WERI-Rb-1 (cell line): ENCODE measurements at regions not wholly inside any gene's neighbourhood (a gene's known extent, or its start where the extent isn't known, plus 50 kb on each side); places are given as distances from the start of the nearest gene placed in this dataset.

Source experiments
- DNase-seq: peaks from one replicate; pipeline ENCODE4 v3.0.0-alpha.2; 2020
- H3K27ac ChIP-seq: fragments of 250-450 bp; sonication (Bioruptor Pico); 2 replicates; pipeline ENCODE4 v1.5.1; 2020; ENCODE audit warnings: mild to moderate bottlenecking, moderate library complexity
- H3K27me3 ChIP-seq: fragments of 250-450 bp; sonication (Bioruptor Pico); 2 replicates; pipeline ENCODE4 v1.5.1; 2021; ENCODE audit warnings: mild to moderate bottlenecking, low read depth, moderate library complexity; ENCODE audit not compliant: insufficient read depth, severe bottlenecking
- H3K36me3 ChIP-seq: fragments of 250-450 bp; sonication (Bioruptor Pico); 2 replicates; pipeline ENCODE4 v1.5.1; 2020; ENCODE audit warnings: mild to moderate bottlenecking, moderate library complexity
- H3K4me3 ChIP-seq: 2 replicates; pipeline ENCODE4 v1.5.1; 2011; ENCODE audit warnings: low read depth, mild to moderate bottlenecking, control low read depth, low read length
- H3K9me3 ChIP-seq: fragments of 250-450 bp; sonication (Bioruptor Pico); 2 replicates; pipeline ENCODE4 v1.5.1; 2021; ENCODE audit warnings: mild to moderate bottlenecking, moderate library complexity; ENCODE audit not compliant: severe bottlenecking
- TF ChIP-seq, protein P1 (sequence below): IDR thresholded peaks from 2 replicates; pipeline ENCODE4 v1.5.1; 2011; ENCODE audit warnings: low read depth, mild to moderate bottlenecking, control low read depth, inconsistent platforms, low read length

DNA sequence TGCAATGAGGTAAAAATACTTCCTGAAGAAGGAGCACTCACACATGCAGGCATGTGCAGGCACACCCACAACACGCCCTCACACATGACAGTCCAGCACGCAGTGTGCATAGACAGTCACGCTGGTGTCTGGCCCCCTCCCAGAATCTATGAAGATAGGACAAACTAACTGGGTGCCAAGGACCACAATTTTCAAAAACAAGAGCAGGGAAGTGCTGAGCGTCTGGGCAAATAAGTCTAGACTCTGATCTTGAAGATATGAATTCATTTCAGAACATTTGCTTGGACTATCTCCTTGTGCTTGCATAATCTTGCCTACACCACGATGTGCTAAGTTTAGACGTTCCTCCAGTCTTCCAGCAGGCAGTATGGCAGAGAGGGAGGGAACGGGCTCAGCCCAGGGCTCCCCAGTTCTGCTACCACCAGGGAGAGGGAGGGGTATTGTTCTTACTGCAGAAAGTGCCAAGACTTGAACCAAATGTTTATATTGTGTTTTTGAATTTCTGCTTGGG, 276.5 kb upstream of the KLF6 start:
- DNase-seq: no peak
- H3K9me3 ChIP-seq: no peaks in the 10 kb centered on the region
- no peaks in the 10 kb centered on the region for H3K27me3 ChIP-seq
- H3K4me3 ChIP-seq: no peak overlapping the region
- TF ChIP-seq, protein P1, sequence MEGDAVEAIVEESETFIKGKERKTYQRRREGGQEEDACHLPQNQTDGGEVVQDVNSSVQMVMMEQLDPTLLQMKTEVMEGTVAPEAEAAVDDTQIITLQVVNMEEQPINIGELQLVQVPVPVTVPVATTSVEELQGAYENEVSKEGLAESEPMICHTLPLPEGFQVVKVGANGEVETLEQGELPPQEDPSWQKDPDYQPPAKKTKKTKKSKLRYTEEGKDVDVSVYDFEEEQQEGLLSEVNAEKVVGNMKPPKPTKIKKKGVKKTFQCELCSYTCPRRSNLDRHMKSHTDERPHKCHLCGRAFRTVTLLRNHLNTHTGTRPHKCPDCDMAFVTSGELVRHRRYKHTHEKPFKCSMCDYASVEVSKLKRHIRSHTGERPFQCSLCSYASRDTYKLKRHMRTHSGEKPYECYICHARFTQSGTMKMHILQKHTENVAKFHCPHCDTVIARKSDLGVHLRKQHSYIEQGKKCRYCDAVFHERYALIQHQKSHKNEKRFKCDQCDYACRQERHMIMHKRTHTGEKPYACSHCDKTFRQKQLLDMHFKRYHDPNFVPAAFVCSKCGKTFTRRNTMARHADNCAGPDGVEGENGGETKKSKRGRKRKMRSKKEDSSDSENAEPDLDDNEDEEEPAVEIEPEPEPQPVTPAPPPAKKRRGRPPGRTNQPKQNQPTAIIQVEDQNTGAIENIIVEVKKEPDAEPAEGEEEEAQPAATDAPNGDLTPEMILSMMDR: no peak
- H3K36me3 ChIP-seq: no peaks in the 10 kb centered on the region
- no peak overlapping the region for H3K27ac ChIP-seq

DNA sequence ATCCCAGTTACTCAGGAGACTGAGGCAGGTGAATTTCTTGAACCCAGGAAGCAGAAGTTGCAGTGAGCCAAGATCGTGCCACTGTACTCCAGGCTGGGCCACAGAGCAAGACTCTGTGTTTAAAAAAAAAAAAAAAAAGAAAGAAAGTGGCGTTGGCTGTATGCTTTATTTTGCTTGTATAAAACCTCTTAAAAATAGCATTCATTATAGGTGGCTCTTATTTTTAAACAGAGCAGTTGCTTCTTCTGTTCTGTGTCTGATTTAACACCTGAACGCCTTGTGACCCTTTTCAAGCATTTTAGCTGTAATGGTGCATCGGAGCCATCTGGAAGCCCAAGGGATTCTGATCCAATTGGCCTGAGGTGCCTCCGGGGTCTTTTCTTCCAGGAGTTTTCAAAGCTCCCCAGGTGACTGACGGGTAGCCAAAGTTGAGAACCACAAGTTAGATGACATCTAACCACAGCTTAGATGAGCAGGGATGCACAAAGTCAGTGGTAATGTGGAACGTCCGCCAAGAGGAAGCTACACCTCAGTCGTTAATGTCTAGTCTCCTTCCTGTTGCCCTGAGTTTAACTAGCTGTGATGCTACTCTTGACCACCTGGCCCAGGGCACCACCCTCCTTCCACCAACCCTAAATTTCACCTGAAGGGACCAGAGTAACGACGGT, 274.6 kb upstream of the KLF6 start:
- Histone ChIP-seq H3K4me3 (no peak overlapping the region), H3K9me3 (no peaks in the 10 kb centered on the region), H3K36me3 (no peaks in the 10 kb centered on the region), H3K27ac (no peak overlapping the region), H3K27me3 (no peaks in the 10 kb centered on the region)
- TF ChIP-seq, protein P1: no peak
- DNase-seq: no peak

DNA sequence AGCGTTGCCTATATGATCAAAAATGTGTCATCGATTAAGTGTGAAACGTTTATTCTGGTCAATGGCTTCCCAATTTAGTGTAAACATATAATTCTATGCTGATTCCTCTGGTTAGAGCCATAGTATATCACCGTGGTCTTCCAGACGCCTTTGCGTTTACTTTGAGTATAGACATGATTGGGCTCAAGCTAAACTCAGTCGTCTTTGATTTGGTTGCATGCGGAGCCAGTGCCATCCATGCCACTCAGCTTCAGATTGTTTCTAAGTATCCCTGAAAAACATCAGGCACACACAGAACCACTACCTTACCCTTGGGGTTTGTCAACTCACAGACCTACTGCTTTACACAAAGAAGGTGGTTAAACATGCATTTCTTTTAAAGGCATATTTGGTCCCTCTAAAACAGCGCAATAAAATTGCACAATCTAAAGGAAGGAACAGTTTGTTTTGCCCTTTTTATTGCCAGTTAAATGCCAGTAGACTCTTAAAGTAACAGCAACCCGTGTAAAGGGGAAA, 273.6 kb upstream of the KLF6 start:
- H3K27ac ChIP-seq: no peak overlapping the region
- TF ChIP-seq, protein P1: no peak
- H3K36me3 ChIP-seq: no peaks in the 10 kb centered on the region
- no peaks in the 10 kb centered on the region for H3K27me3 ChIP-seq
- no peaks in the 10 kb centered on the region for H3K9me3 ChIP-seq
- no peak for DNase-seq
- no peak overlapping the region for H3K4me3 ChIP-seq

DNA sequence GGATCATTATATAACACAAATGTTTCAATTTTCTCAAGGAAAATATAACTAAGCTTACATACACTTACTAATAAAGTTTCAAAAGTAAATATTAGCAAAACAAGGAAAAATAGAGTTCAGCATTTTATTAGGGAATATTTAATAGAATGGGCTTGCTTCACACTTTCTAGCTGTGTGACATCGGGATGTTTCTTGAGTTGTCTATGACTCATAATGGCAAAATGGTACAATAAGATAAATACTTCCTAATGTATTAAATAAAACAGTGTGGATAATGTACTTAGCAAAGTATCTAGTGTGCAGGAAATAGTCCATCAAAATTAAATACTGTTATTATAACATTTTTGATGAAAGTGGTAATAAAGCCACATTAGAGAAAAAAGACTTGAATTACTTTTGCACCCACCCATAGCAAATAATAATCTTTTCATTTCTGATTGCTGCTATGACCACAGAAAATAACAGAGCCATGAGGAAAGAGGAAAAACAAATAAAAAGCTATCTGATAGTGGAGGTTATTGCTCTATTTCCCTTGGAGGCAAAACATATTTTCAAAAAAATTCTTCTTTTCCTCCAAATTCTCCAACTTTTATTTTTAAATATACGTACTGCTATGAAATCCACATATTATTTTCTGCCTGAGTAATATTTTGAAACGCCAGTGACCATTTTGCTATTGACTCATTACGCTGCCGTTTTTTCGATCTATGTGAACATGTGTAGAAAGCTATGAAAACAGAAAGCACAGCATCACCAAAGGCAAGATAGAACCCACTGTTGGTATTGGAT, 272.9 kb upstream of the KLF6 start:
- no peak overlapping the region for H3K4me3 ChIP-seq
- no peaks in the 10 kb centered on the region for H3K9me3 ChIP-seq
- no peak for DNase-seq
- H3K27ac ChIP-seq: no peak overlapping the region
- TF ChIP-seq, protein P1: no peak
- H3K36me3 ChIP-seq: no peaks in the 10 kb centered on the region
- no peaks in the 10 kb centered on the region for H3K27me3 ChIP-seq

DNA sequence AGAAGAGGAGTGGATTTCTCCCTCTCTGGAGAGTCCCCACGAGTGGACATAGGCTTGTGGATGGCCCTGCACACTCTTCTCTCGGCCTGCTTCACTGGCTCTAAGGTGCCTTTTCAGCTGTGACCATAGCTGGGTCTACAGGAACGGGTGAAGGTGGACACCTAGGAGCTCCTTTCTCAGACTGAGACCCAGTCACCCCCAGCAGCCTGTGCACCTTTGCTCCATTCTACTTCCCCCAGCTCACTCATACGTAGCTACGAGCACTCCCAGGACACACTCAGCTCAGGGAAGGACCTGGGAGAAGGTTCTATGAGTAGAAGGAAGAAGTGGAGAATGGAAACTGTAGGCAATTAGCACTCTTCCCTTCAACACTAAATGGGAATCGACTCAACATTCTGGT, 272.0 kb upstream of the KLF6 start:
- no peak overlapping the region for H3K4me3 ChIP-seq
- no peak for DNase-seq
- TF ChIP-seq, protein P1: no peak
- no peaks in the 10 kb centered on the region for H3K9me3 ChIP-seq
- H3K27me3 ChIP-seq: no peaks in the 10 kb centered on the region
- H3K27ac ChIP-seq: no peak overlapping the region
- no peaks in the 10 kb centered on the region for H3K36me3 ChIP-seq
